Activated CD8-positive, alpha-beta T cell treated with anti-CD3 and anti-CD28 coated beads for 36 hours (primary cell): ENCODE measurements at regions not wholly inside any gene's neighbourhood (a gene's known extent, or its start where the extent isn't known, plus 50 kb on each side); places are given as distances from the start of the nearest gene placed in this dataset.
"Not testable (repeated sequence)": the region's sequence is repeated elsewhere in the genome, so short reads cannot be mapped to it uniquely, and the experiment has no call there.

Experiments
- ATAC-seq: fragments of 200-7000 bp; cut with Tn5 transposase; one replicate; pipeline ENCODE4 v1.10.0; 2021; ENCODE audit warnings: mild to moderate bottlenecking, moderate library complexity
- CTCF ChIA-PET: fragments of 350-600 bp; sonication (Branson Sonifier 250); formaldehyde crosslinking; loops from one replicate; lab custom pipeline; 2021; ENCODE audit warnings: antibody characterized with exemption; lab: Charles Lee
- POLR2A ChIA-PET: fragments of 350-600 bp; sonication (Branson Sonifier 250); formaldehyde crosslinking; loops from one replicate; lab custom pipeline; 2021; ENCODE audit warnings: antibody characterized with exemption; lab: Charles Lee
- DNase-seq: peaks from one replicate; pipeline ENCODE4 v3.0.0-alpha.2; 2020
- H3K27ac Mint-ChIP-seq: one replicate; pipeline ENCODE4 v1.8.0; 2021; ENCODE audit warnings: mild to moderate bottlenecking, mixed read lengths
- H3K27me3 Mint-ChIP-seq: one replicate; pipeline ENCODE4 v1.8.0; 2021; ENCODE audit warnings: mixed read lengths
- H3K36me3 Mint-ChIP-seq: one replicate; pipeline ENCODE4 v1.8.0; 2021; ENCODE audit warnings: low read depth, mixed read lengths
- H3K4me1 Mint-ChIP-seq: one replicate; pipeline ENCODE4 v1.8.0; 2021; ENCODE audit warnings: low read depth, mixed read lengths
- H3K4me3 Mint-ChIP-seq: one replicate; pipeline ENCODE4 v1.8.0; 2021; ENCODE audit warnings: mild to moderate bottlenecking, moderate library complexity, mixed read lengths
- H3K9me3 Mint-ChIP-seq: one replicate; pipeline ENCODE4 v1.8.0; 2021; ENCODE audit warnings: mixed read lengths
- CTCF ChIP-seq: fragments of 200-600 bp; IDR thresholded peaks from one replicate; pipeline ENCODE4 v1.8.0; 2022; ENCODE audit warnings: antibody characterized with exemption, mild to moderate bottlenecking
- intact Hi-C: fragments of 100-400 bp; cut with micrococcal nuclease; formaldehyde crosslinking; loops from one replicate; pipeline ENCODE4 v1.10.0; 2022

GRCh38 chr3:106309274-106309673, 440.5 kb upstream of the CBLB start:
- Mint-ChIP-seq H3K36me3 (no peaks in the 10 kb centered on the region), H3K27me3 (no peaks in the 10 kb centered on the region), H3K4me1 (peaks cover 4% of the 10 kb centered on the region), H3K4me3 (no peak overlapping the region), H3K27ac (no peak overlapping the region), H3K9me3 (peaks cover 5% of the 10 kb centered on the region)
- ChIA-PET CTCF (no interaction called here), POLR2A (no interaction called here)
- TF ChIP-seq CTCF: no peak
- ATAC-seq (no peak), DNase-seq (no peak)
- intact Hi-C loops: no loop called here

DNA sequence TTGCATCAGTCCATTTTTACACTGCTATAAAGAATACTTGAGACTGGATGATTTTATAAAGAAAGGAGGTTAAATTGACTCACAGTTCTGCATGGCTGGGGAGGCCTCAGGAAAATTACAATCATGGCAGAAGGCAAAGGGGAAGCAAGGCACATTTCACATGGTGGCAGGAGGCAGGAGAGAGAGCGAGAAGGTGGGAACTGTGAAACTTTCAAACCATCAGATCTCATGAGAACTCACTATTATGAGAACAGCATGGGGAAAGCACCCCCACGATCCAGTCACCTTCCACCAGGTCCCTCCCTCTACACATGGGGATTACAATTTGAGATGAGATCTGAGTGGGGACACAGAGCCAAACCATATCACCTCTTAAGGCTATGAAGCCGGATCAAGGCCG, 441.0 kb upstream of the CBLB start:
- POLR2A ChIA-PET, CTCF ChIA-PET, H3K4me1 Mint-ChIP-seq, H3K4me3 Mint-ChIP-seq, H3K36me3 Mint-ChIP-seq, H3K27me3 Mint-ChIP-seq, ATAC-seq, intact Hi-C loops, H3K9me3 Mint-ChIP-seq: not testable (repeated sequence)
- peak; percentile 8 for DNase-seq
- peak overlapping the region; percentile 28 for H3K27ac Mint-ChIP-seq

- CTCF ChIA-PET: interaction anchor here (1.2 kb wide), 1 partner anchor 10 kb away, joined by 3 read pairs; no protein-coding TSS in a partner anchor
- Mint-ChIP-seq H3K27me3 (no peaks in the 10 kb centered on the region), H3K36me3 (peaks cover 2% of the 10 kb centered on the region), H3K4me3 (no peak overlapping the region), H3K4me1 (peaks cover 18% of the 10 kb centered on the region), H3K9me3 (peaks cover 16% of the 10 kb centered on the region), H3K27ac (no peak overlapping the region)
- intact Hi-C loops: no loop called here
- POLR2A ChIA-PET: interaction anchor here (1.0 kb wide), 1 partner anchor 12 kb away, joined by 3 read pairs; no protein-coding TSS in a partner anchor
- DNase-seq: no peak
- ATAC-seq: no peak
- TF ChIP-seq CTCF: no peak
These were observed 448.6 kb upstream of the CBLB start for GRCh38 chr3:106317141-106318055.

DNA sequence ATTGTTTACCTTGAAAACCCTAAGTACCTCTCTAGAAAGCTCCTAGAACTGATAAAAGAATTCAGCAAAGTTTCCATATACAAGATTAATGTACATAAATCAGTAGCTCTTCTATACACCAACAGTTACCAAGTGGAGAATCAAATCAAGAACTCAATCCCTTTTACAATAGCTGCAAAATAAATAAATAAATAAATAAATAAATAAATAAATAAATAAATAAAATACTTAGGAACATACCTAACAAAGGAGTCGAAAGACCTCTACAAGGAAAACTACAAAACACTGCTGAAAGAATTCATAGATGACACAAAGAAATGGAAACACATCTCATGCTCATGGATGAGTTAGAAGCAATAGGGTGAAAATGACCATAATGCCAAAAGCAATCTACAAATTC, 452.6 kb upstream of the CBLB start:
- intact Hi-C loops, ATAC-seq, H3K27me3 Mint-ChIP-seq, H3K27ac Mint-ChIP-seq, H3K4me3 Mint-ChIP-seq, DNase-seq: not testable (repeated sequence)
- ChIA-PET POLR2A (interaction anchor here (0.6 kb wide), 1 partner anchor 146 kb away, joined by 3 read pairs; no protein-coding TSS in a partner anchor), CTCF (interaction anchor here (0.7 kb wide), 1 partner anchor 81 kb away, joined by 3 read pairs; no protein-coding TSS in a partner anchor)
- Mint-ChIP-seq H3K4me1 (peaks cover 23% of the 10 kb centered on the region), H3K36me3 (peaks cover 17% of the 10 kb centered on the region), H3K9me3 (peaks cover 38% of the 10 kb centered on the region)

GRCh38 chr3:106323586-106323985, 454.8 kb upstream of the CBLB start:
- peaks cover 17% of the 10 kb centered on the region for H3K36me3 Mint-ChIP-seq
- H3K4me1 Mint-ChIP-seq: peaks cover 19% of the 10 kb centered on the region
- H3K27me3 Mint-ChIP-seq: no peaks in the 10 kb centered on the region
- ATAC-seq (no peak), DNase-seq (no peak)
- intact Hi-C loops: no loop called here
- no peak for TF ChIP-seq CTCF
- no peak overlapping the region for H3K4me3 Mint-ChIP-seq
- CTCF ChIA-PET: interaction anchor here (1.0 kb wide), 1 partner anchor 9 kb away, joined by 3 read pairs; no protein-coding TSS in a partner anchor
- peaks cover 33% of the 10 kb centered on the region for H3K9me3 Mint-ChIP-seq
- H3K27ac Mint-ChIP-seq: no peak overlapping the region
- POLR2A ChIA-PET: no interaction called here
